Right lobe of liver (tissue), 4 donors: ENCODE measurements at regions not wholly inside any gene's neighbourhood (a gene's known extent, or its start where the extent isn't known, plus 50 kb on each side); places are given as distances from the start of the nearest gene placed in this dataset.

Source experiments
- POLR2A ChIP-seq: fragments of 450-650 bp; IDR thresholded peaks from one replicate; pipeline ENCODE4 v1.6.1; 2017; ENCODE audit warnings: antibody characterized with exemption, mild to moderate bottlenecking
- TF ChIP-seq, protein P1 (sequence below), 4 donors: fragments of 200-600 bp in 3 of 4; fragments of 450-650 bp in 1 of 4; IDR thresholded peaks; one replicate each; pipeline versions ENCODE4 v1.5.1 to v1.8.0; 2016 to 2022; ENCODE audit warnings: antibody characterized with exemption in 4 of 4, mild to moderate bottlenecking in 2 of 4
- donor health status: DM: no; HTN: no; CAD: no.
- donor health status: DM: no; HTN: no; CAD: no.
- donor health status: DM: no; HTN: yes; CAD: no.

DNA sequence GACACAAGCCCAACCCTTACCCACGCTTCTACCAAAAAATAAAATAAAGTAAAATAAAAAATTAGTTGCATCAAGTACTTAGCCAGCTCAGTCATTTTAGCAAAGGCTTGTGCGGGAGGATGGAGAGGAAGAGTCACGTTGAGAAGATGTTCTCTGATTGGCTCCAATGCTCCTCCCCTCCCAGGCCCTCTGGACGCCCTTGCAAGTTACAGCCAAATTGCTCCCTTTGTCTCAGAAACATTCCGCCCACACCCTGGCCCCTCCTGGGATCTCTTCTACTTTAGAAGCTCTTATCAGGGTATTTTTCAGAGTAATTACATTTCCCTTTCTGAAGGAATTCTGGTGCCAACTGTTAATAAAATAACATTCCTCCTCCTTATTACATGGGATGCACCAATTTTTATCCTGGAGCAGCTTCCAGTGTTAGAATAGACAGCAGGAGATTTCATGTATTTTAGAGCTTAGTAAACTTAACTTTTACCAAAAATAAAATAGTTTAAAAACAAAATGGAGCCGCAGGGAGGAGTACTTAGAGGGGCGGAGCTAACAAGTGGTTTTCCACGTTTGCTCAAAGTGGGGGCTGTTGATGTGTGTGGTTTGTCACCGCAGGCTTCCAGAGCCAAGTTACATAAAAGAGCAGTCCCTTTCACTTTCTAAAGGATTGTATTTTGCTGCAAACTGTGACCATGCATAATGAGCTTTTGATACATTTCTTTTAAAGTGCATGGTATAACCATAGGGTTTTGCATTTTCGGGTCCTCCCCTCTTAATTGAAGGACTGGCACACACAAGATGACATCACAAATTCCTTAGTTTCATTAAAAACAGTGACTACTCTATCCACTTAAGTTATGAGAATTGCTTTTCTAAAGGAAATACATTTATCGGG lies 71.7 kb upstream of the RAP1B start:
- TF ChIP-seq, protein P1, sequence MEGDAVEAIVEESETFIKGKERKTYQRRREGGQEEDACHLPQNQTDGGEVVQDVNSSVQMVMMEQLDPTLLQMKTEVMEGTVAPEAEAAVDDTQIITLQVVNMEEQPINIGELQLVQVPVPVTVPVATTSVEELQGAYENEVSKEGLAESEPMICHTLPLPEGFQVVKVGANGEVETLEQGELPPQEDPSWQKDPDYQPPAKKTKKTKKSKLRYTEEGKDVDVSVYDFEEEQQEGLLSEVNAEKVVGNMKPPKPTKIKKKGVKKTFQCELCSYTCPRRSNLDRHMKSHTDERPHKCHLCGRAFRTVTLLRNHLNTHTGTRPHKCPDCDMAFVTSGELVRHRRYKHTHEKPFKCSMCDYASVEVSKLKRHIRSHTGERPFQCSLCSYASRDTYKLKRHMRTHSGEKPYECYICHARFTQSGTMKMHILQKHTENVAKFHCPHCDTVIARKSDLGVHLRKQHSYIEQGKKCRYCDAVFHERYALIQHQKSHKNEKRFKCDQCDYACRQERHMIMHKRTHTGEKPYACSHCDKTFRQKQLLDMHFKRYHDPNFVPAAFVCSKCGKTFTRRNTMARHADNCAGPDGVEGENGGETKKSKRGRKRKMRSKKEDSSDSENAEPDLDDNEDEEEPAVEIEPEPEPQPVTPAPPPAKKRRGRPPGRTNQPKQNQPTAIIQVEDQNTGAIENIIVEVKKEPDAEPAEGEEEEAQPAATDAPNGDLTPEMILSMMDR (IDR thresholded peaks at IDR 0.05): no peak
- TF ChIP-seq POLR2A: no peak
